ENCODE measurements at regions not wholly inside any gene's neighbourhood (a gene's known extent, or its start where the extent isn't known, plus 50 kb on each side); places are given as distances from the start of the nearest gene placed in this dataset.

DNA sequence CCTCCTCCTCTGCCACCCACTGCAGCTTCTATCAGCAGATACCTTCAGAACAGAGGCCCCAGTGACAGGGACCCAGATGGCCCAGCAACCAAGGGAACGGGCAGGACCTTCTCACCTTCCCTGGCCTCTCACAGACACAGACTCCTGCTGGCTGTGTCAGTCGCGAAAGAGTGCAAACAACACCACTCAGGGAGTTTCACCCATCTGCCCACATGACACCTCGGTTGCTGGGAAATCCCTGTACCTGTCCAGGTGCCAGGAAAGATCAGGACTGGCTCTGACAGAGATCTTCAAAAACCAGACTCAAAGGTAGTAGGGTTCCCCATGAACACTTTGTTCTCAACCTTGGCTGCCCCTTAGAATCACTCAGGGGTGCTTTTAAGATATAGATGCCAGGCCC, 83.5 kb upstream of the HIVEP3 start:
- no peak overlapping the region for H3K27ac ChIP-seq (ENCODE audit: extremely low read depth, low read depth, low read length)
- no peaks in the 10 kb centered on the region for H3K36me3 ChIP-seq (ENCODE audit: control insufficient read depth in 2 of 2, insufficient read depth in 1 of 2, low read length in 2 of 2)
- CTCF ChIA-PET = no interaction called here
- H3K4me1 ChIP-seq (ENCODE audit: control insufficient read depth, insufficient read depth, low read length) = no peaks in the 10 kb centered on the region
- no peaks in the 10 kb centered on the region for H3K9me3 ChIP-seq (ENCODE audit: control insufficient read depth, insufficient read depth, low read depth, low read length)
- POLR2A ChIA-PET = no interaction called here
- TF ChIP-seq ZNF391 (tag by site-specific recombination; IDR thresholded peaks at IDR 0.05; ENCODE audit: borderline replicate concordance, low read depth) = no peak
- TF ChIP-seq ZNF530 (tag by site-specific recombination; IDR thresholded peaks at IDR 0.05; ENCODE audit: low read depth) = no peak
- TF ChIP-seq, protein P1, sequence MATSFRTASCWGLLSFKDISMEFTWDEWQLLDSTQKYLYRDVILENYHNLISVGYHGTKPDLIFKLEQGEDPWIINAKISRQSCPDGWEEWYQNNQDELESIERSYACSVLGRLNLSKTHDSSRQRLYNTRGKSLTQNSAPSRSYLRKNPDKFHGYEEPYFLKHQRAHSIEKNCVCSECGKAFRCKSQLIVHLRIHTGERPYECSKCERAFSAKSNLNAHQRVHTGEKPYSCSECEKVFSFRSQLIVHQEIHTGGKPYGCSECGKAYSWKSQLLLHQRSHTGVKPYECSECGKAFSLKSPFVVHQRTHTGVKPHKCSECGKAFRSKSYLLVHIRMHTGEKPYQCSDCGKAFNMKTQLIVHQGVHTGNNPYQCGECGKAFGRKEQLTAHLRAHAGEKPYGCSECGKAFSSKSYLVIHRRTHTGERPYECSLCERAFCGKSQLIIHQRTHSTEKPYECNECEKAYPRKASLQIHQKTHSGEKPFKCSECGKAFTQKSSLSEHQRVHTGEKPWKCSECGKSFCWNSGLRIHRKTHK (tag by site-specific recombination; IDR thresholded peaks at IDR 0.05) = no peak
- no peak overlapping the region for H3K4me3 ChIP-seq (ENCODE audit: low read depth, low read length)

DNA sequence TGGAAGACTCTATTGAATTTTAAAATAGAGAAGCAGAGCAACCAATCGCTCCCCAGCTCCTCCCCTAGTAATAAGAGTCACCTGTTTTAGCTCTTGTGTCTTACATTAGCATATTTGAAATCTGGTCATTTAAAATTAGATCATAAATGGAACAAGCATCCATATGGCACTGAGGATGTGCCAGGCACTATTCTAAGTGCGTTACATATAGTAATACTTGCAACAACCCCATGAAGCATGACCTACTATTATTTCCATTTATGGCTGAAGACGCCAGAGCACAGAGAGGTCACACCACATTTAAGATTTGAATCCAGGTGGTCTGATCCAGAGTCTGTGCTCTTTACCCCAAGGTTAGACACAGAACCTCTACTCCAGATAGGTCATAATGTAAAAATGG, 82.0 kb upstream of the HIVEP3 start:
- H3K36me3 ChIP-seq (ENCODE audit: control insufficient read depth in 2 of 2, insufficient read depth in 1 of 2, low read length in 2 of 2) = no peaks in the 10 kb centered on the region
- CTCF ChIA-PET = no interaction called here
- TF ChIP-seq SP7 (tag by site-specific recombination; IDR thresholded peaks at IDR 0.05) (no peak), ZNF354C (tag by site-specific recombination; IDR thresholded peaks at IDR 0.05; ENCODE audit: borderline replicate concordance, low read depth) (no peak), ZNF561 (tag by site-specific recombination; IDR thresholded peaks at IDR 0.05; ENCODE audit: borderline replicate concordance) (no peak), ZNF221 (tag by site-specific recombination; IDR thresholded peaks at IDR 0.05; ENCODE audit: borderline replicate concordance) (no peak), ZNF558 (tag by site-specific recombination; IDR thresholded peaks at IDR 0.05) (no peak), TCF7L2 (IDR thresholded peaks at IDR 0.05; ENCODE audit: borderline replicate concordance, low read depth, low read length) (no peak), YY1 (tag by site-specific recombination; IDR thresholded peaks at IDR 0.05) (no peak), ZNF560 (tag by site-specific recombination; IDR thresholded peaks at IDR 0.05; ENCODE audit: borderline replicate concordance) (no peak), RBAK (tag by site-specific recombination; IDR thresholded peaks at IDR 0.05) (no peak), ZNF19 (tag by site-specific recombination; IDR thresholded peaks at IDR 0.05; ENCODE audit: low read depth) (no peak), OSR2 (tag by site-specific recombination; IDR thresholded peaks at IDR 0.05) (no peak), TRIM28 (IDR thresholded peaks at IDR 0.05; ENCODE audit: borderline replicate concordance, low read length) (no peak), ZNF792 (tag by site-specific recombination; IDR thresholded peaks at IDR 0.05) (no peak), ZFP69B (tag by site-specific recombination; IDR thresholded peaks at IDR 0.05) (no peak), ZIC2 (tag by site-specific recombination; IDR thresholded peaks at IDR 0.05) (no peak), ZNF341 (tag by site-specific recombination; IDR thresholded peaks at IDR 0.05; ENCODE audit: low read depth) (no peak)
- TF ChIP-seq, protein P2, sequence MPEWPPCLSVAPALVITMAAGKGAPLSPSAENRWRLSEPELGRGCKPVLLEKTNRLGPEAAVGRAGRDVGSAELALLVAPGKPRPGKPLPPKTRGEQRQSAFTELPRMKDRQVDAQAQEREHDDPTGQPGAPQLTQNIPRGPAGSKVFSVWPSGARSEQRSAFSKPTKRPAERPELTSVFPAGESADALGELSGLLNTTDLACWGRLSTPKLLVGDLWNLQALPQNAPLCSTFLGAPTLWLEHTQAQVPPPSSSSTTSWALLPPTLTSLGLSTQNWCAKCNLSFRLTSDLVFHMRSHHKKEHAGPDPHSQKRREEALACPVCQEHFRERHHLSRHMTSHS (tag by site-specific recombination; IDR thresholded peaks at IDR 0.05) = no peak
- TF ChIP-seq, protein P3, sequence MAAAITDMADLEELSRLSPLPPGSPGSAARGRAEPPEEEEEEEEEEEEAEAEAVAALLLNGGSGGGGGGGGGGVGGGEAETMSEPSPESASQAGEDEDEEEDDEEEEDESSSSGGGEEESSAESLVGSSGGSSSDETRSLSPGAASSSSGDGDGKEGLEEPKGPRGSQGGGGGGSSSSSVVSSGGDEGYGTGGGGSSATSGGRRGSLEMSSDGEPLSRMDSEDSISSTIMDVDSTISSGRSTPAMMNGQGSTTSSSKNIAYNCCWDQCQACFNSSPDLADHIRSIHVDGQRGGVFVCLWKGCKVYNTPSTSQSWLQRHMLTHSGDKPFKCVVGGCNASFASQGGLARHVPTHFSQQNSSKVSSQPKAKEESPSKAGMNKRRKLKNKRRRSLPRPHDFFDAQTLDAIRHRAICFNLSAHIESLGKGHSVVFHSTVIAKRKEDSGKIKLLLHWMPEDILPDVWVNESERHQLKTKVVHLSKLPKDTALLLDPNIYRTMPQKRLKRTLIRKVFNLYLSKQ (tag by site-specific recombination; IDR thresholded peaks at IDR 0.05; ENCODE audit: borderline replicate concordance) = no peak
- TF ChIP-seq, protein P4, sequence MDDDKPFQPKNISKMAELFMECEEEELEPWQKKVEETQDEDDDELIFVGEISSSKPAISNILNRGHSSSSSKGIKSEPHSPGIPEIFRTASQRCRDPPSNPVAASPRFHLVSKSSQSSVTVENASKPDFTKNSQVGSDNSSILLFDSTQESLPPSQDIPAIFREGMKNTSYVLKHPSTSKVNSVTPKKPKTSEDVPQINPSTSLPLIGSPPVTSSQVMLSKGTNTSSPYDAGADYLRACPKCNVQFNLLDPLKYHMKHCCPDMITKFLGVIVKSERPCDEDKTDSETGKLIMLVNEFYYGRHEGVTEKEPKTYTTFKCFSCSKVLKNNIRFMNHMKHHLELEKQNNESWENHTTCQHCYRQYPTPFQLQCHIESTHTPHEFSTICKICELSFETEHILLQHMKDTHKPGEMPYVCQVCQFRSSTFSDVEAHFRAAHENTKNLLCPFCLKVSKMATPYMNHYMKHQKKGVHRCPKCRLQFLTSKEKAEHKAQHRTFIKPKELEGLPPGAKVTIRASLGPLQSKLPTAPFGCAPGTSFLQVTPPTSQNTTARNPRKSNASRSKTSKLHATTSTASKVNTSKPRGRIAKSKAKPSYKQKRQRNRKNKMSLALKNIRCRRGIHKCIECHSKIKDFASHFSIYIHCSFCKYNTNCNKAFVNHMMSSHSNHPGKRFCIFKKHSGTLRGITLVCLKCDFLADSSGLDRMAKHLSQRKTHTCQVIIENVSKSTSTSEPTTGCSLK (tag by site-specific recombination; IDR thresholded peaks at IDR 0.05) = no peak
- no peak overlapping the region for H3K4me3 ChIP-seq (ENCODE audit: low read depth, low read length)
- H3K4me1 ChIP-seq (ENCODE audit: control insufficient read depth, insufficient read depth, low read length) = no peaks in the 10 kb centered on the region
- H3K27ac ChIP-seq (ENCODE audit: extremely low read depth, low read depth, low read length) = no peak overlapping the region
- no peaks in the 10 kb centered on the region for H3K9me3 ChIP-seq (ENCODE audit: control insufficient read depth, insufficient read depth, low read depth, low read length)
- POLR2A ChIA-PET = no interaction called here
